ENCODE measurements at regions not wholly inside any gene's neighbourhood (a gene's known extent, or its start where the extent isn't known, plus 50 kb on each side); places are given as distances from the start of the nearest gene placed in this dataset.
A peak's percentile ranks its signal among the peaks of the same experiment; 100 is the strongest.

DNA sequence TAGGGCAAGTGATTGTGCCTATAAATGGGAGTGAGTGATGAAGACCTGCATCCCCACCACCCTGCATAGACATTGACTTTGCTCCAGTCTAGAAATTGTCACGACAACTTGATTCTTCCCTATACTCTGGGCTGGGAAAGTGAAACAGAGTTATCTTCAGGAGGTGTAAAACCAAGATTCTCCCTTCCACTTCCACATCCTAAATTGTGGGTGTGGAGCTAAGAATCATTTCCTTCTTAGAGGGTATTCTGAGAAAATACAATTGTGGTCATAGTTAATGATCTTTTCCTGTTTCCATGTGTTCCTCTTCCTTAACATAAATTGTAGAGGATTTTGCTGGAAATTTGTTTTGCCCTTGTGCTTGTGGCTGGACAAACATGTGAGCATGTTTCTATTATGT is 96.8 kb upstream of the PJA2 start:
- Histone ChIP-seq H3K4me3 (no peak overlapping the region), H3K4me1 (no peaks in the 10 kb centered on the region), H3K27me3 (ENCODE audit: insufficient read depth in 3 of 3, low read length in 2 of 3) (no peaks in the 10 kb centered on the region), H3K9me3 (no peaks in the 10 kb centered on the region), H3K27ac (no peak overlapping the region), H3K36me3 (ENCODE audit: insufficient read depth in 1 of 2, low read depth in 1 of 2) (no peaks in the 10 kb centered on the region)
- ATAC-seq: no peak
- WGBS, 3 donors: 64 to 83% (median 77%) methylated on average over 1 of the region's 1 CpG
- TF ChIP-seq, protein P1, sequence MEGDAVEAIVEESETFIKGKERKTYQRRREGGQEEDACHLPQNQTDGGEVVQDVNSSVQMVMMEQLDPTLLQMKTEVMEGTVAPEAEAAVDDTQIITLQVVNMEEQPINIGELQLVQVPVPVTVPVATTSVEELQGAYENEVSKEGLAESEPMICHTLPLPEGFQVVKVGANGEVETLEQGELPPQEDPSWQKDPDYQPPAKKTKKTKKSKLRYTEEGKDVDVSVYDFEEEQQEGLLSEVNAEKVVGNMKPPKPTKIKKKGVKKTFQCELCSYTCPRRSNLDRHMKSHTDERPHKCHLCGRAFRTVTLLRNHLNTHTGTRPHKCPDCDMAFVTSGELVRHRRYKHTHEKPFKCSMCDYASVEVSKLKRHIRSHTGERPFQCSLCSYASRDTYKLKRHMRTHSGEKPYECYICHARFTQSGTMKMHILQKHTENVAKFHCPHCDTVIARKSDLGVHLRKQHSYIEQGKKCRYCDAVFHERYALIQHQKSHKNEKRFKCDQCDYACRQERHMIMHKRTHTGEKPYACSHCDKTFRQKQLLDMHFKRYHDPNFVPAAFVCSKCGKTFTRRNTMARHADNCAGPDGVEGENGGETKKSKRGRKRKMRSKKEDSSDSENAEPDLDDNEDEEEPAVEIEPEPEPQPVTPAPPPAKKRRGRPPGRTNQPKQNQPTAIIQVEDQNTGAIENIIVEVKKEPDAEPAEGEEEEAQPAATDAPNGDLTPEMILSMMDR (IDR thresholded peaks at IDR 0.05): no peak
- intact Hi-C loops (cut with DNase I): no loop called here
- no peak for DNase-seq

DNA sequence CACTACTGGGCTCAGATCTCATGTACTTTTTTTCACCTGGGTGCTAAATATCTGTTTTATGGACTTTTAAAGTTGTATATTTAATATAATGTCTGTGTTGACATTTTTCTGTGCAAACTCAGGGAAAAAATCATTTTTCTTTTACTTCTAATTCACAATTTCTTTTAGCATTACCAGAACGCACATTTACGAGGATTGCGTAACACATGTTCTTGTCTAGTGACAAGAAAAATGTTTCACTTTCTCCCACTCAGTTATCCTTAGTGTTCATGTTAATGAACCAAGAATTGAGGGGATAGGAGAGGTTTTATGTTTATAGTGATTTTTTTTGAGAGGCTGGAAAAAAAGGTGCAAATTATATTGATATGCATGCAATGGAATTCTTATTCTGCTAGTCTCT is 86.3 kb upstream of the PJA2 start:
- H3K9me3 ChIP-seq: no peaks in the 10 kb centered on the region
- WGBS, 3 donors: 64 to 85% (median 75%) methylated on average over 3 of the region's 3 CpGs
- intact Hi-C loops (cut with DNase I): no loop called here
- H3K27me3 ChIP-seq (ENCODE audit: insufficient read depth in 3 of 3, low read length in 2 of 3): no peaks in the 10 kb centered on the region
- H3K36me3 ChIP-seq (ENCODE audit: insufficient read depth in 1 of 2, low read depth in 1 of 2): no peaks in the 10 kb centered on the region
- TF ChIP-seq, protein P1 (IDR thresholded peaks at IDR 0.05): no peak
- H3K4me1 ChIP-seq: no peaks in the 10 kb centered on the region
- DNase-seq (no peak), ATAC-seq (no peak)
- H3K27ac ChIP-seq: no peak overlapping the region
- H3K4me3 ChIP-seq: no peak overlapping the region

DNA sequence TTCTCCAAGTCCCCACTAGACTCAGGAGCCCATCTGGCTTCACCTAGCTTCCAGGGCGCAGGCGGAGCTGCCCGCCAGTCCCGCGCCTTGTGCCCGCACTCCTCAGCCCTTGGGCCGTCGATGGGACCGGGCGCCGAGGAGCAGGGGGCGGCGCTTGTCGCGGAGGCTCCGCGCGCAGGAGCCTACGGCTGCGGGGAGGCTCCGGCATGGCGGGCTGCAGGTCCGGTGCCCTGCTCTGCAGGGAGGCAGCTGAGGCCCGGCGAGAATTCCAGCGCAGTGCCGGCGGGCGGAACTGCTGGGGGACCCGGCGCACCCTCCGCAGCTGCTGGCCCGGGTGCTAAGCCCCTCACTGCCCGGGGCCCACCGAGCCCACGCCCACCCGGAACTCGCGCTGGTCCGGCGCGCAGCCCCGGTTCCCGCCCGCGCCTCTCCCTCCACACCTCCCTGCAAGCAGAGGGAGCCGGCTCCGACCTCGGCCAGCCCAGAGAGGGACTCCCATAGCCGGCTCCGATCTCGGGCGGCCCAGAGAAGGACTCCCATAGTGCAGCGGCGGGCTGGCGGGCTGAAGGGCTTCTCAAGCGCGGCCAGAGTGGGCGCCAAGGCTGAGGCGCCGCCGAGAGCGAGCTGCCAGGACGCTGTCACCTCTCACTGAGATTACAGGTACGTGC is 78.1 kb upstream of the PJA2 start:
- no peak overlapping the region for H3K4me3 ChIP-seq
- no peaks in the 10 kb centered on the region for H3K36me3 ChIP-seq (ENCODE audit: insufficient read depth in 1 of 2, low read depth in 1 of 2)
- WGBS, 3 donors: 96 to 98% (median 98%) methylated on average over 44 to 65 of the region's 65 CpGs
- intact Hi-C loops (cut with DNase I): no loop called here
- no peaks in the 10 kb centered on the region for H3K9me3 ChIP-seq
- TF ChIP-seq, protein P1 (IDR thresholded peaks at IDR 0.05): no peak
- no peak overlapping the region for H3K27ac ChIP-seq
- no peaks in the 10 kb centered on the region for H3K27me3 ChIP-seq (ENCODE audit: insufficient read depth in 3 of 3, low read length in 2 of 3)
- DNase-seq: peak in 1 of 2 donors; percentile 42
- peaks cover 21% of the 10 kb centered on the region for H3K4me1 ChIP-seq
- ATAC-seq: no peak

DNA sequence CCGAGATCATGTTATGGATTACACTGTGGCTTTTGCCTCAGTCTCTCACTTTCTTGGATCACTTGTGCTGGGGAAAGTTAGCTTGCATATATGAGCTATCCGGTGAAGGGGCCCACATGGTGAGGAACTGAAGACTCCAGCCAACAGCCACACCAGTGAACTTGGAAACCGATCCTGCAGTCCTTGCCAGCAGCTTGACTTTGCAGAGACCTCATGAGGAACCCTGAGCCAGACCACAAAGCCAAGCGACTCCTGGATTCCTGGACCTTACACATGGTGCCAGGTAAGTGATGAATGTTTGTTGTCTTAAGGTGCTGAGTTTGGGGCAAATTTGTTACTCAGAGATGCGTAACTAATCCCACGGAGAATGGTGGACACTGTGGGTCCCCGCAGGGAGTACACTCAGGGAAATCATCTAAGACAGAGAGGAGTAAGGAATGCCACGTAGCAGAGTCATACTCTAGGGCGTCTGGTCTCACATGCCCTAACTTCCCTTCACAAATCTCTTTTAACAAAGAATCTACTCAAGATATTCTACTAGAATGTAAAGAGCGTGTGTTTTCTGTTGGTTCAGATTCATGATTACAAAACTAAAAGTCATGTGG is 76.5 kb upstream of the PJA2 start:
- H3K36me3 ChIP-seq (ENCODE audit: insufficient read depth in 1 of 2, low read depth in 1 of 2): no peaks in the 10 kb centered on the region
- H3K4me3 ChIP-seq: no peak overlapping the region
- WGBS, 3 donors: 62 to 65% (median 64%) methylated on average over 10 of the region's 10 CpGs
- DNase-seq (no peak), ATAC-seq (no peak)
- intact Hi-C loops (cut with DNase I): no loop called here
- no peaks in the 10 kb centered on the region for H3K9me3 ChIP-seq
- peaks cover 21% of the 10 kb centered on the region for H3K4me1 ChIP-seq
- TF ChIP-seq, protein P1 (IDR thresholded peaks at IDR 0.05): no peak
- H3K27me3 ChIP-seq (ENCODE audit: insufficient read depth in 3 of 3, low read length in 2 of 3): no peaks in the 10 kb centered on the region
- no peak overlapping the region for H3K27ac ChIP-seq
